ENCODE measurements at regions not wholly inside any gene's neighbourhood (a gene's known extent, or its start where the extent isn't known, plus 50 kb on each side); places are given as distances from the start of the nearest gene placed in this dataset.

DNA sequence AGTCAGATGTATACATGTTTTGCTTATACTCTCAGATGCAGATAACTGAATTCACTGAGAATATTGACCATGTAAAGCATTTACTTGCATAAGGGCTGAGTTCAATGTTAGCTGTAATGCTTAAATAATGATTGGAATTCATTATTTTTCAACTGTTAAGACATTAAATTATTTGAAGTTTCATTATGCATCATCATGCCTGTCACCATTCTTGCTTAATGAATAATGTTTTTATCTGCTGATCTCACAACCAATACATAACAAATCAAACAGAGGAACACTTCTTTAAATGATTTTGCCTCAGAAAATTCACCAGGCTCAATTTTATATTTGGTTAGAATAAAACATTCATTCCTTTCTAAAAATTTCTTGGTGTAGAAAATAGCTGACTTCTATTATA lies 233.4 kb downstream of the GPR37 start:
- DNase-seq (no peak), ATAC-seq (no peak)
- intact Hi-C loops (cut with DNase I): no loop called here

DNA sequence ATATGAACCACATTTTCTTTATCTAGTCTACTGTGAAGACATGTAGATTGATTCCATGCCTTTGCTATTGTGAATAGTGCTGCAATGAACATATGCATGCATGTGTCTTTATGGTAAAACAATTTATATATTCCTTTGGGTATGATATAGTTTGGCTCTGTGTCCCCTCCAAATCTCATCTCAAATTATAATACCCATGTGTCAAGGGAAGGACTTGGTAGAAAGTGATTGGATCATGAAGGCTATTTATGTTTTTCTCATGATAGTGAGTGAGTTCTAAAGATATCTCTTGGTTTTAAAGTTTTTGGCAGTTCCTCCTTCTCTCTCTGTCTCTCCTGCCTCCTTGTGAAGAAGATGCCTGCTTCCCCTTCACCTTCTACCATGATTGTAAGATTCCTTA lies 248.7 kb downstream of the GPR37 start:
- intact Hi-C loops (cut with DNase I): no loop called here
- ATAC-seq (no peak), DNase-seq (no peak)

DNA sequence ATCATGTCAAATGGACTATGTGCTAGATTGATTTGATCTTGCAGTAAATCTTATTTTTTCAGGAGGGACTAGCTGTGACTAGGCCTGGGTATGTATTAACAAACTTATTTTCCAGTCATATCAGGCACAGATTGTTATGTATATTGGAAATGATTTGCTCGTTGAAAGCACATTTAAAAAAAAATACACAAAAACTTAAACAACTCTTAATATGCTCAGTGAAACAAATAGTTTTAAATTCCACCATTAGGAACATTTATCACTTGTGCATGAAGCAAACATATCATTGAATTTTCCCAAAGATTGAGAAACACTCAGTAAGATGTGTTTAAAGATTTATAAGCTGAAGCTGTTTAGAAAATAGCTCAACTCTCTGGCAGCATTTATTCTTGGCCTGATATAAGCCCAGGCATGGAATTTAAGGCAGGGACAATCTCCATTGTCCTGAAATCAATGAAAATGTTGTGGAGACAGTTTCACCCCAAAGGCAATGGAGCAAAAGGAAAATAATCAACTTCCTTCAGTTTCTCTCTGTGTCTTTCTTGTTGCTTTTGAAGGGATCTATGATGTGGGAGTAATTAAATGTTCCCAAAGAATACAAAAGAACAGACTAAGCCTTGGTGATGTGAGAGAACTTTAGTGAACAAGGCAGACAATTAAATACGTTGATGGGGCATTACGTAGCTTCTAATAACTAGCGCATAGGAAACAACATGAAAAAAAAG lies 250.3 kb downstream of the GPR37 start:
- DNase-seq (no peak), ATAC-seq (no peak)
- intact Hi-C loops (cut with DNase I): no loop called here

DNA sequence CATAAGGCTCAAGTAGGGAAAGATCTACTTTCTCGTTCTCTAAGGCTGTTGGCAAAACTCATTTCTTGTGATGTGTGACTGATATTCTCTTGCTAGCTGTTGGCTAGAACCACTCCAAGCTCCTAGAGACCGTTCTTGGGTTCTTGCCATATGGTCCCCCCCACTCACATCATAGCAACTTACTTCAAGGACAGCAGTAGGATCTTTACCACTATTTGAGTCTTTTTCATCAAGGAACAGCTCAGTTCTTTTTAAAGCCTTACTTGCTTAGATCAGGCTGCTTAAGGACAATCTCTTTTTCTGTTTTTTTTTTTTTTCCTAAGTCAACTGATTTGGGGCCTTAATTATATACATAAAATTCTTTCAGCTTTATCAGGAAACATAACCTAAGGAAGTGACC lies 251.1 kb downstream of the GPR37 start:
- DNase-seq (no peak), ATAC-seq (no peak)
- intact Hi-C loops (cut with DNase I): no loop called here

DNA sequence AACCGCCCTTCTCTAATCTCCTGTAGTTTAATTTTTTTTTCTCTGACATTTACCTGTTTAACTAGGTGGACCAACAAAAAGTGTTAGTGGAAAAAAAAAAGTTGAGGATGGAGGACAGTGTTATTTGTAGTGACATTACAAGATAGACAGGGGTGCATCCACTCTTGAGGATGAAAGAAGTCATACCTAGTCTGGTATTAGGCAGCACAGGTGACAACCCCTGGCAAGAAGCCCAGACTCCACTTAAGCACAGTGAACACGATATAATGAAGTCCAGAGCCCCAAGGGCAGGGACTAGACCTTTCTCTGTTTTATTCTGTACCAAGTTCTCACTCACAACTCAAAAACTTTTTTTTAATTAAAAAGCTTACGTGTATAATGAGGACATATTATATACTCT lies 268.4 kb downstream of the GPR37 start:
- DNase-seq (no peak), ATAC-seq (no peak)
- intact Hi-C loops (cut with DNase I): no loop called here

DNA sequence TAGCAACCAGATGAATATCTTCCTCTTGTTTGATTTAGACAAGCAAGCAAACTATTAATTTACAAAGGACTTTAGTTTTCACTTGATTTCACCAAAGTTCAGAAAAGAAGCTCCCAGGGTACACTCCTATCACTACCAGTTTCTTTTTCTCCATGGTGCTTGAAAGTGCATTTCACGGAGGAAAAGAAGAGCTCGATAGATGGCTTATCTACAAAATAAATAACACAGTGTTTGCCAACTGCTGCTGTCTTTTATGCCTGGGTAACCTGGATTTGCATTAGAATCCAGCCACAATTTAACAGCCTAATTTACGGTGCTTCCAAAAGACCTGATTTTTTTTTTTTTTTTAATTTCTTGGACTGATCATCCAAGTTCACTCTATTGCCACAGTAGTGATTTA lies 275.7 kb downstream of the GPR37 start:
- intact Hi-C loops (cut with DNase I): no loop called here

DNA sequence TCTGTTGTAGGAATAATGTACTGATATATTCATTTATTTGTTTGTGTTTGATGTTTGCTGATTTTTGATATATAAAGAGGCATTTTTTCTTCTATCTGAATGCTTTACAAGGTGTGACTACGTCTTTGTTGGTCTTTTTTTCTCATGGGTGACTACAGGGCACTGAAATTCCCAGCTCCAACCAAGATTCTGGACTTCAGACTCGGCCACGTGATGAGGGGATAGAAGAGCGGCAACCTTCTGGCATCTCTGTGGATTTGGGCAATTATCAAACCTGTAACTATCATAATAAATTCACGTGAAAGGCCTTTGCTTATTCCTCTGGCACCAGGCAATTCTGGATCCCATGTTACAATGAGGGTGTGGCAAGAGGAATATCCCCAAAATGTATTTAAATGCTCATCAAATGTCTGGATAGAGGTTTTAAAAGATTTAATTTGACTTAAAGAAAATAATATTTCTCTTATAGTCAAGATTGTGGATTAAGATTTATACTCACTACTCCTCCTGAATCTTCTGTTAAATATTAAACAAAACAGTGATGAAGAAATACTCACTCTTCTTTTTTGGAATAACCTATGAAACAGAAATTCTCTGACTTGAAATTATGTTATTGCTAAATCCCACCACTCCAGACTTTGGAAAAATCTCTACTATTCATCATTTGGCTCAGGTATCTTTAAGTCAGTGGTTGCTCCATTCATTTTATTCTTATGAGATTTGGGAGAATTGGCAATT lies 276.3 kb downstream of the GPR37 start:
- no peak for DNase-seq
- no peak for ATAC-seq
- intact Hi-C loops (cut with DNase I): no loop called here

More for the DNA sequence above, 275.7 kb downstream of the GPR37 start:
- DNase-seq (no peak), ATAC-seq (no peak)

DNA sequence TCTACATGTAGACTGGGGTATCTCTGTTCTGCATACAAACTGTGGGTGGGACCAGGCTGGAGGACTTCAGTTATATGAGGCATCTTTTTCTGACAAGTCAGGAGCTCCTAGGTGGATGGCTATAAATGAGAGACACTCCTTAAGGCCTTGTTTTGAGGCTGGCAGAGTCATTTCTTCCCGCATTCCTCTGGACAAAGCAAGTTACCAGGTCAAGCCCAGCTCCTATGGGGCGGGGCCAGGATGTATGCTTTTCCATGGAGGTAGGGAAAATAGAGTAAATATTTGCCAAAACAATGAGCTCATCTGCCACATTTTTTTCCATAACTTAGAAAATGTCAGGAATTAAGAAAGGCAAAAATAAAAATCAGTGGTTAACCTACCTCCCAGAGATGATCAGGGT lies 283.4 kb downstream of the GPR37 start:
- intact Hi-C loops (cut with DNase I): no loop called here
- ATAC-seq (no peak), DNase-seq (no peak)

DNA sequence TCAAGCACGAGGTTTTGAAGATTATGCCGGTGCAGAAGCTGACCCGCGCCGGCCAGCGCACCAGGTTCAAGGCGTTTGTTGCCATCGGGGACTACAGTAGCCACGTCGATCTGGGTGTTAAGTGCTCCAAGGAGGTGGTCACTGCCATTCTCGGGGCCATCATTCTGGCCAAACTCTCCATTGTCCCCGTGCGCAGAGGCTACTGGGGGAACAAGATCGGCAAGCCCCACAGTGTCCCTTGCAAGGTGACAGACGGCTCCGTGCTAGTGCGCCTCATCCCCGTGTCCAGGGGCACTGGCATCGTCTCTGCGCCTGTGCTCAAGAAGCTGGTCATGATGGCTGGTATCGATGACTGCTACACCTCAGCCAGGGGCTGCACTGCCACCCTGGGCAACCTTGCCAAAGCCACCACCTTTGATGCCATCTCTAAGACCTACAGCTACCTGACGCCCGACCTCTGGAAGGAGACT lies 284.7 kb downstream of the GPR37 start:
- intact Hi-C loops (cut with DNase I): no loop called here
- no peak for ATAC-seq
- DNase-seq: no peak

DNA sequence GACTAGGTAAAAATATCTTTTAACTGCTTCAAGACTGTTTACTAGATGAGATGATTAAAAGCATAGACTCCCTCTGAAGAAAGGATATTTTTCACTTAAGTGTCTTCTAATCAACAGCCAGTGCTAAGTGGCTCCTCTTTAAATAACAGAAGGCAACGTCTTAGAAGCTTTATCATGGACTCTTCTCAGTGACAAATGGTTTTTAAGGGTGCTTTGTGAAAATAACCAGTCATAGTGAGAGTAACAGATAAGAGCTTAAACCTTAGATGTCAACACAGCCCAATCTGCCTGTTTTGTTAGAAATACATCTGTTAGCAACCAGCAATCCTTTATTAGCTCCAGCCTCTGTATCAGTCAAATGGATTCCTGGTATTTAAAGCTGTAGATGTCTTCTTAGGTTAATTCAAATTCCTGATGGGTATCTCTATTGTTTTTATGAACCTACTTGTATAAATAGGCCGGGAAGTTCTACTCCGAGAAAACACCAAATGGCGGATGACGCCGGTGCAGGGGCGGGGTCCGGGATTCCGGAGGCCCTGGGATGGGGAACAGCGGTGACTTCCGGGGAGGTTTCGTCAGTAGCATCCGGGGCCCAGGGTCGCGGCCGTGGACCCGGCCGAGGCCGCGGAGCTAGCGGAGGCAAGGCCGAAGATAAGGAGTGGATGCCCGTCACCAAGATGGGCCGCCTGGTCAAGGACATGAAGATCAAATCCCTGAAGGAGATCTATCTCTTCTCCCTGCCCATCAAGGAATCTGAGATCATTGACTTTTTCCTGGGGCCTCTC lies 285.4 kb downstream of the GPR37 start:
- intact Hi-C loops (cut with DNase I): no loop called here
- ATAC-seq (no peak), DNase-seq (no peak)

DNA sequence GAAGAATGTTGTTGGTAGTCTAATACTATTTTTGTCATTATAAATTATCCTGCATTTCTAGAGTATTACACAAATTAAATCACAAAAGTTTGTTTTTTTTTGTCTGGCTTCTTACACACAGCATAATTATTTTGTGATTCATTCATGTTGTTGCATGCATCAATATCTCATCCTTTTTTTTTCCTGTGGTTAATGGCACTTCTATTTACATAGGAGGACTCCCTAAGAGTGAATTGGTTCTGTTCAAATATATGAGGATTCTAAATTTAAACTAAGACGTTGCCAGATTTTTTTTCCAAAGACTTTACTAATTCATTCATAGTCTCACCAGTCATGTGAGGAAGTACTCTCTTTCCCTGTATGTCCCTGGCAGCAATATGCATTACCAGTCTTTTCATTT lies 303.3 kb downstream of the GPR37 start:
- no peak for DNase-seq
- intact Hi-C loops (cut with DNase I): no loop called here
- ATAC-seq: no peak

DNA sequence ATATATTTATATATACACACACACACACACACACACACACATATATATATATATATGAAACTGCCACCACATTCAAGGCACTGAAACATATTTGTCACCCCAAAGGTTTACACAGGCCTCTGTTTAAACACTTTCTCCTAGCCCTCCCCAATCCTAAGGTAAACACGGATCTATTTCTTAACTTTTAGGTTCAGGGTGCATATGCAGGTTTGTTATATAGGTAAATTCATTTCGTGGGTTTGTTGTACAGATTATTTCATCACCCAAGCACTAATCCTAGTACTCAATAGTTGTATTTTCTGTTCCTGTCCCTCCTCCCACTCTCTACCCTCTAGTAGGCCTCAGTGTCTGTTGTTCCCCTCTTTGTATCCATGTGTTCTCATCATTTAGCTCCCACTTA lies 305.0 kb downstream of the GPR37 start:
- intact Hi-C loops (cut with DNase I): no loop called here
- no peak for ATAC-seq
- no peak for DNase-seq

DNA sequence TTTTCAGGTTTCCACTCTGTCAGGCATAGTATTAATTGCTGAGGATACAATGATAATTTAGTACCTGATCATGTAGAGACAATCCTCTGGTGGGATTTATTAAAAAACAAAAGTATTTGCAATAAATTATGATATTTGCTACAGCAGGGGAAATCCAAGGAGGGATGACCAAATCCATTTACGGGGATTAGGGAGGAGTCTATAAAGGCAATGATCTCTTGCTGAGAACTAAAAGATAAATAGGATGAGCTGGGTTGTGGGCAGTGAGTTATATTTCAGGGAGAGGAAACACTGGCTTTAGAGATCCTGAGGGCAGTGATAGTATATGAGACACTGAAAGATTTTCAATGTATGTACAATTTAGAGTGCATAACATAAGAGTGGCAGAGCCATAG lies 305.5 kb downstream of the GPR37 start:
- ATAC-seq (no peak), DNase-seq (no peak)
- intact Hi-C loops (cut with DNase I): no loop called here

DNA sequence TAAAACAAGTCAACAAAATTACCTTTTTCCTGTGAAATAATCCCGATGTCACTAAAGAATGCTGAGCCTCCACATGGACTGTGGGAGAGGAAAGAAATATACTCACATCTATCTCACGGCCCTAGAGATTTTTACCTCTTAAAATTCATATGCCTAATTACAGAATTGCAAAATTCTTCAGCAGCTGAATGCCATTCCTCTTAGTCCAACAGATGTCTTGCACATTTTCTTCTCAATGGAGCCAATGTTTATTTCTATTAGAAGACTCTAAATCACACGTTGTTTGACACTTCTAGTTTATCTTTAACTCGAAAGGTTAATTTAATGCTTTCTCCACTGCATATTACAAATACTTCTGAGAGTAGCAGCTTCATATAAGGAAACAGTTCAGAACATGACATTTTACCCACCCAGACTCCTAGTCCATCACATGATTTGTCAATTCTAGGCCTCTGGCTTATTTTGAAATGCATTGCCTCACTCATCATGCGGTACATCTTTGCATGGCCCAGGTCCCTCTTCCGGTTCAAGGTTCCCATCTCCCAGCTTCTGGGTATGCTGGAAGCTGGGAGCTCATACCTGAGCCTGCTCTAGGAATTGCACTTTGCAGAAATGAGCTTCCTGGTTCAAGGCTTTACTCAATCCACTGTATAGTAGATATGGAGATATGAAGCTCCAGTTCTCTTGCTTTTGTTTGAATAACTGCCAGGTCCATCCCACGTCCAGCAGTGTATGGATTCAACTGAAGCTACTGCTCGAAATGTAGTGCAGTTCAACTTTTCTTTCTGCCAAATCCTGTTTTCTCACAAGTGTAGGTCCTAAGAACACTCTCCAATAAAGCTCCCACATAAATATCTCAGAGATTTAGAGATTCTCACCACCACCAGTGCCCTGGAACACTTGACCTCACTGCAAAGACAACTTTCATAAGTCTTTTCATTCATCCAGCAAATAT lies 306.2 kb downstream of the GPR37 start:
- no peak for ATAC-seq

DNA sequence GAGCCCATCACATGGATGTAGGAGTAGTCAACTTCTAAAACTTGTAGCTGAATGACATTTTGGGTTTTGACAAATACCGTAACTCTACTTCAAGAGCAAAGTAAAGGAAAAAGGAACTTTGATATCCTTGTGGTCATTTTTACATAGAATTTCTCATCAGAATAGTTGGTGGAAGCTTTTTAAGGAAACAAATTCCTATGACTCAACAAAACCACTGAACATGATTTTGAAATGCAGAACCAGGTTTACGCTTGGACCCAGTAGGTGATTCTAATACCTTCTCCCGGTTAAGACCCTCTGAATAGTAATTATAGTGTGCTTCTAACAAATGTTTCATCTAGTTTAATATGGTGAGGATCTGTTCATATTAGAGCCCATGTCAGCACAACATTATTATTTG lies 307.8 kb downstream of the GPR37 start:
- no peak for ATAC-seq

More for the DNA sequence above, 306.2 kb downstream of the GPR37 start:
- intact Hi-C loops (cut with DNase I): no loop called here
- DNase-seq: no peak

DNA sequence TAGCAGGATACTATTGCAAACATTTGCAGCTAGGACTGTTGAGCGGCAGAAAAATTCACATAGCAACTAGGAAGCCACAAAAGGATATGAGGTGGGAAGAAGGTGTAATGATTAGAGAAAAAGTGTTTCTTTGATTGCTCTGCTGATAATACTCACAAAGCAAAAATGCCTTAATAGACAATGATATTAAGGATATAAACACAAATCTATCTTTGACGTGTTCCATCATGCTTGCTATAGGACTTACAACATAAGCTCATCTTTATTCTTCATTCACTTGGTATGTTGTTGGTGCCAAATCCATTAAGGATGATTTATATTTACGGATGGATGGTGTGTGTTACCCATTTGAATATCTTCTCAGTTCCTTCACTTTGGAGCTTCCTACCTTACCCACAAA lies 309.3 kb downstream of the GPR37 start:
- intact Hi-C loops (cut with DNase I): no loop called here
- DNase-seq (no peak), ATAC-seq (no peak)

More for the DNA sequence above, 307.8 kb downstream of the GPR37 start:
- DNase-seq: no peak
- intact Hi-C loops (cut with DNase I): no loop called here

DNA sequence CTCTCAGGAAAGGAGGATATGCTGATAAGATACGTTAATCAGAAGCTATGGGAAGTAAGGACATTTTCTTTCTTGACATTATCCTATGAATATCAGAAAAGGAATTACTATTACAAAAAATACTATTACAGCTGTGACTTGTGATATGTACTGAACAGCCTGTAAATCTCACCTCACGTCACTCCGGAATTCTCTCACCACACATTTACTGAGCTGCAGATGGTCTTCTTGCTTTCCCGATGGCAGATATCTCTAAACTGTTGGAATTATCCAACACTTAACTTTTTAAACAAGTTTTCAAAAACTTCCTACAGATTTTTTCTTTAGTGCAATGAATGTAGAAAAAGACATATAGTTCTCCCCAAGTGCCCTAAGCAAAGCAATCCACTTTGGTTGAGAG lies 313.4 kb downstream of the GPR37 start:
- intact Hi-C loops (cut with DNase I): no loop called here
- ATAC-seq (no peak), DNase-seq (no peak)

DNA sequence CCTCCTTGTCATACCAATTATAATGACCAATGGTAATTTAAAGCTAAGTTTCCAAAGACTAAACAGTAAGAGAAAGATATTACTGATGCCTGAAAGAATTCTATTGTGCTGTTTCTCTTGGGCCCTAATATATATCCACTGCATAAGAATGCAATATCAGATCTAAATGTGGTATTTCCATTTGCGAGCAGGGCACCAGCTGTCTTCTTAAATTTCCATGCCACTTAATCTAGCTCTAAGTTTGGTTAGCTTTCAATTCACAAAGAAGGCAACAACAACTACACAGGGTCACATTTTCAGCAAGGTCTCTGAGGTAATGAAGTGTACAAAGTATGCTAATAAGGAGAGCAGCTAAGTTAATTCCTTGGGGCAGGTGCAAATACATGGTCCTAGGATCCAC lies 315.7 kb downstream of the GPR37 start:
- intact Hi-C loops (cut with DNase I): no loop called here
- no peak for ATAC-seq
- DNase-seq: no peak
